CD4-positive, alpha-beta T cell treated with Interleukin-6 at 100 ng/mL for 8 hours (primary cell): ENCODE measurements at regions not wholly inside any gene's neighbourhood (a gene's known extent, or its start where the extent isn't known, plus 50 kb on each side); places are given as distances from the start of the nearest gene placed in this dataset.

Source experiments
- DNase-seq: peaks from one replicate; pipeline ENCODE4 v3.0.0-alpha.2; 2020; ENCODE audit warnings: mixed read lengths, low spot score

DNA sequence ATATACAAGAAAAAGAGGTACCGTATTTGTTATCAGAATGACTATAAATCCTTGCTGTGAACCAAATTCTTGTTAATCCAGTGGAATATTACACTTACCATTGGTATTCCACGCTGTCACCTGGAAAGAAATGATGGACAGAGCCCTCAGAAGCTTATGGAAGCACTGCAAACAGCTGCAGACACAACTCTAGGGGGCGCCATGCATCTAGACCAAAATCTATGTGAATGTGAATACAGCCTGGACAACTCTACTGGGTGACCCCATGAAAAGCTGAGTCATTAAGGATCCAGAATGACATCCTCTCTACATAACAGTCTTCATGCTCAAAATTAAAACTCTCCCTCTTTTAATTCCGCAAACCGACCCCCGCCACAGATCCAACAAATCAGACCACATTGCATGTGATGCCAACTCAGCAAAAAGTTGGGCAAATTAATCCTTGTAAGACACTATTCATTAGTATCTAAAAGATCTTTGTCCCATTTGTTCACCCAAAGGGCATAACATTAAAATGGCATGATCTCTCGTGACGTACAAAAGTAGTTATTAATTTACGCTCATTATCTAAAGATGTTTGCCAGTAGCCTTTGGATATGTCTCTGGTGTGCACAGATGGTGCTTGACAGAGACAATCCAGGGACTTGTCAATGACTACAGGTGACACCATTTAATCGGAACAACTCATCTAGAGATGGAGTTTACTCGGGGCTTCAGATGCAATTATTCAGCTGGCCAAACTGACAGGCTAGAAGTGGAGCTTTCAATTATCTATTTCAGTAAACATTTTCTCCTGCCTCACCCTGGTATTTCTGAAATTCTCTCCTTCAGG is 552.7 kb upstream of the PSMD7 start:
- DNase-seq, result no peak

DNA sequence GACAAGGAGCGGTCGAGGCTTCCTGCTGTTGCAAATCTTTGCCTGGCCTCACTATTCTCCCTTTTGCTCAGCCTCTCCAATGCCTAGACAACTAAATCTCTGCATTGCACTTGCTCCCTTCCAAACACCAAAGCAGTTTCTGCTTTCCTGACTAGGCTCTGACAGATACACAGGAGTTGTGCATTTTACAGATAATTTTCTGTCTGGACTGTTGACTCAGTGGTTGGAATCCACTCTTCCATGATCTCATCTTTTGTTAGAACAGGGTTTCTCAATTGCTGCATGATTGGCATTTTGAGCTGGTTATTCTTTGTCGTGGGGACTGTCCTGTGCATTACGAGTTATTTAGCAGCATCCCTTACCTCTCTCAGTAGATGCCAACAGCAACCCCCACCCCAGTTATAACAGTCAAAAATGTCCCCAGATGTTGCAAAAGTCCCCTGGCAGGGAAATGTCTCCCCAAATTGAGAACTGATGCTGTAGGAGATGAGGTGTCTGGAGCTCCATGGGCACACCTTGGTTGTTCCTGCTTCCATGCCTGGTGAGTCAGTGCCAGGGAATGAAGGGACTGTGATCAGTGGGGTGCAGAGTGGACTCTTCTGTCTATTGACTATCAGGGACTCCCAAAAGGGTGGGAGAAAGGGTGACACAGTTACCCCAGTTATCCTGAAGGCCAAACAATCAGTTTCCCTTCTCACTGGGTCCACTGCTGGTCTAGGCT is 557.4 kb upstream of the PSMD7 start:
- DNase-seq, result no peak

DNA sequence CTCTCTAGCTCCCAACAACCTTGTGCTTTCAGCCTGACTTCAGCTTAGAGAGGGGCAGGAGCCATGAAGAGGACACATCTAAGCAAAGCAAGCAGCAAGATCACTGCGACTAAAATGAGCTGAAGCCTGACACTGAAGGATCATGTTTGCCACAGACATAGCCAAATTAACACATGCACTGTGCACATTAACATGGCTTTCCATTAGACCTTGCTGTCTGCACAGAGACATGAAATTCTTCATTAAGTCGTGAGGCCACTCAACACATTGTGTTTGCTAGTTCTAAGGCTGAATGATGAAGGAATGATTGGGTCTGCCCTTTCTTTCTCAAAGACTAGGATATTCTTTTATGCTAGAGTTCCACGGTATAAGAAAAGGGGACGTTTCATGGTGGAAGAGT is 558.3 kb upstream of the PSMD7 start:
- no peak for DNase-seq

DNA sequence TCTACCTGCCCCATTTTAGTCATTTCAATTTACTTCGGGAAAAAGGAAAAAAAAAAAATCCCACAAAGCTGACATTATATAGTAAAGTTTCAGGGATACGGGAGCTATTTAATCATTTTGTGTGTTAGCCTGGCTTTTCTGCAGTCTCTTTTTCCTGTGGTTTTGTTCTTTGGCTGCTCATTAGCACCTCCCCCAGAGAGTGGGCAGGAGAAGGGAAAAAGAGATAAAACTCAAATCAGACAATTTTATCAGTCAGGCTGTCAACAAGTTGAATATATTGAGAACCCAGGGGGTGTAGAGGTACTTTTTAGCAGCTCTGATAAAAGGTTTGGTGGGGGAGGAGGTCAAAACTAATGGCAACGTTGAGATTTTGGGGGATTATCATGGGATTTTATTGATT is 559.0 kb upstream of the PSMD7 start:
- DNase-seq, result no peak

DNA sequence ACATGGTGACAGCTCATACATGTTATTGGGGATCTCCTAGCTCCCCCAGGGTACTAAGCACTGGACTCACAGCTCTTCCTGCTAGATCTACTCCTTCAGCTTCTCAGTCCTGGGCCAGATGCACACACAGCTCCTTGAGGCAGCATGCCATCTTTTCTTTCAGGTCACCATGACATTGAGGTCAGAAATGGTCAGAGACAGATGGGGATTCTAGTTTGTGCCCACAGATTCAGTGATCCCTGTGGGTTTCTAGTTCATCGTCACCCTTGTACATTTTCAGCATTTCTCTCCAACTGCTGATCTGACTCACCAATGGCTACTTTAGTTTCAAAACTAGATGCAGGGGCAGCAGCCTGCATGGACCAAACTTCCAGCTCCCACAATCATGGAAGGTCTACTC is 560.7 kb upstream of the PSMD7 start:
- DNase-seq, result no peak

DNA sequence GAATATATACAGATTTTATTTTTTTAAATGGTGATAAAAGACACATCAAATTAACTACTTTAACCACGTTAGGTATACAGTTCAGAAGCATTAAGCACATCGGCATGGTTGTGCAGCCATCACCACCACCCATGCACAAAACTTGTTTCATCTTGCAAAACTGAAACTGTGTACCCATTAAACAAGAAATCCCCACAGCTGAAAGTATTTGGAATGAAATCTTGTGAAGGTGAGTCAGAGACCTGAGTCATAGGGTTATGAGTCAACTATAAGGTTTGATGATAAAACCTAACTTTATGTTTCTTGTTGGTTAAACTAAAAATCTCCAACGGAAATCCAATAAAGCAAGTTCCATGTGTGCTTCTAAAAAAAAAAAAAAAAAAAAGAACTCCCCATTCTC is 561.6 kb upstream of the PSMD7 start:
- DNase-seq, result no peak

DNA sequence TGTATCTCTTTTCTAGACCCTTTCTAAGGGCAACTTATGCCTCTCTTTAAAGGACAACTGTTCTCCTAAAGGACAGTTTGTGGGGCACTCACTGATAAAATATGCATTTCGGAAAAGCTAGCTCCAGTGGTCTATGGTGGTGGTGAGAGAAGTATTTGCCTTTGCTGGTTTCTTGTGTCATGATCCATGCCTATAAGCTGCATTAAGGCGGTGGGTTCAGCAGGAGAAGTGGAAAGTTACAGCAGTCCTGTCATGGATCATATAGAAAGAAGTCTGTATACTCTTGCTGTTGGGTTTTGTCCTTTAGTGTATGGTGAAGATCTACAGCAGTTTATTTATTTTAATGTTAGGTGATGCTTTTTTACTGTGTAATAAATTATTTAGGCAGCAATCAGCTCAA is 563.9 kb upstream of the PSMD7 start:
- DNase-seq, result no peak

DNA sequence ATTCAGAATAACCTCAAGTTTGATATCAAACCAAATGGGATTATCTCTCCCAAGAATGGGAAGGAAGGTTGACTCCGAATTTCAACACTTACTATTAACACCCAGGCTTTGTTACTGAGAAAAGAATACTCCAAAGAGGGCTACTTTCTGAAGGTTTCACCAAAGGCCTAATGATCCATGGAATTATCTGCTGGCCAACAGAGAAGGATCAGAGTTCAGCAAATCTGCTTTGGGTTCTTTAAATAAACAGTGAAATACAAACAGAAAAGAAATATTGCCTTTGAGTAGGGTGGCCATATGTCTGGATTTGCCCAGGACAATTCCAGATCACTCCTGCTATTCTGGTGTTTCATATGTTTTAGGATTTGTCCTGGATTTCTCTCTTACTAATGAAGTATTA is 564.5 kb upstream of the PSMD7 start:
- no peak for DNase-seq

DNA sequence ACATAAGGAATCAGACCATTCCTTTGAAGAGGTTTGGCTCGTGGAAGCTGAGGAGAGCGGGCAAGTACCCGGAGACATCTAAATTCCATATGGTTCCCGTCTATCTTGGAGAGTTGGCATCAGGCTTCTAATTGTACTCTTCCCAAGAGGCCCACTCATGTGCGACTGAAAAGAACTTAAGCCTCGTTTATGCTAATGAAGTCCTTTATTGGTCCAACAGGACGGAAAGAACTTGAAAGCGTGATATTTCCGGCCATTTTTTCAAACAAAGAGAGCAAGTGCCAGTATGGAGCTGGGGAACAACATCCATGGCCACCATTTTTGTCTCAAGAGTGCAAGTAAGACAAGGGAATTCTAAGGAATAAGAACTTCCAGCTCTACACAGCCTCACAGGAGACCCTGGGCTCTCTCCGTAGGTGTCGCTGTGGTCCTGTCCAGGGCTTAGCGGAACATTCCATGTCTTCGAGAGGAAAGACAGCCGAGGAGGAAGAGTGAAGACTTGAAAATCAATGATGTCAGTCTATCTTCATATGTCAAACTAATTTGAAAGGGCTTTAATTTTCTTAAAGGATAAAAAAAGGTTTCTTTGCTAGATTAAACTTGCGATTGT is 566.0 kb upstream of the PSMD7 start:
- no peak for DNase-seq

DNA sequence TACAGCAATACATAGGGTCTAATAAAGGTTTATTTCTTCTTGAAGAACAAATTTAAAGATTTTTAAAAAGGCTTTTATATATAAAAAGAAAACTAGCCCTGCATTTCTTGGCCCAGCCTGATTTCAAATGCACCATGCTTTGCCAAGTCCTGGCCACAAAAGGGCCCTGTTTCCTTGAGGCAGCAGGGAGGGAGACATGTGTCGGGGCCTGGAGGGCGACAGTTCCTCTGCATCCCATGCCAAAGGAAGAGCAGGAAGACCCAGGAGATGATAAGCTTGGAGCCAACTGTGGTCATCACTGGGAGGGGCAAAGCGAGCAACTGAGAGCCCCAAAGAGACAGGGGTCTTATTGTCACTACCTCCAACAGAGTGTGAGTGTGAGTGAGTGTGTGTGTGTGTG is 571.5 kb upstream of the PSMD7 start:
- no peak for DNase-seq

DNA sequence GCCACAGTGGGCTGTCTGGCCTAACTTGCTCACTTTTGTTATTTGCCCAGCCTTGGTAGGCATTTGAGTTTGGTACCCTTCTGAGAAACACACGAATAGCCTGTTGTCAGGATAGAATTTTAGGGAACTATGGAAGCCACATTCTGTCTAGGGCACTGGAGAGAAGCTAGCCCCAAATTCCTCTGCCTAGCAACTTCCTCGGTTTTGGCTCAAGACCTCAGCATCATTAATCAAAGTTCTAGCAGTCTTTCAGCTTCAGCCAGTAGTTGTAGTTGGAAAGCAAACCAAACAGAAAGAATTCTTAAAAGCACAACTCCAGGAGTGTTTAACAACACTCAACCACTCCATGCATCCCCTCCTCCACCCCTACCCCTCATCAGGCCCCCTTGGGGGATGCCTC is 572.1 kb upstream of the PSMD7 start:
- DNase-seq, result no peak

DNA sequence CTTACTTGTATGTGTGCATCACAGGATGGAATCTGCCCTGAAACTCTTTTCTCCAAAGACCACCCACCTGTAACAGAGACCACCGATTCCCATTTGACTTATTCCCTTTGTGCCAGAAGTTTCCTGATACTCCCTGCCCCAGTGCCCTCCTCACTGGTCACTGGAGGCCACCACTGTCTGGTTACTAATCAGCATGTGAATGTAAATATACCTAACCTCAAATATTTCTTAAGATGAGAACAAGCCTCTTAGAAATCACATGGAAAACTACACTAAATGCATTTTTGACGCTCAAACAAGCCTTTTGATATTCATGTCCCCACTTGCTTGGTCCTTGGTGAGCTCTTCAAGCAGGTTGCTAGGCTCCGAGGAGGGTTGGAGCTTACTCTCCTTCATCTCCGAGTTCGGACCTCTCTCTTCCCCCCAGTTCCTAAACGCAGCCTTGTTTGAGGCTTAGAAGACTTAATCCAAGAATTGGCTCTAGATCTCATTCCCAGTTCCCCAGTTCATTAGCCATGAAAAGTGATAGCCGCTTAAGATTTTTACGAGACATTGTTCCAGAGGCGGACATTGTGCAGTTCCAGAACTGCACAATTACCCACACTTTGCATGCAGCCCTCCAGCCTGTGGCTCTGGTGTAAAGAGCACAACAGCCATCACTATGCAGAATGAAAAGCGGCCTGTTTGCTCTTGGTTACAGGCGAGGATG is 579.2 kb upstream of the PSMD7 start:
- DNase-seq, result no peak

DNA sequence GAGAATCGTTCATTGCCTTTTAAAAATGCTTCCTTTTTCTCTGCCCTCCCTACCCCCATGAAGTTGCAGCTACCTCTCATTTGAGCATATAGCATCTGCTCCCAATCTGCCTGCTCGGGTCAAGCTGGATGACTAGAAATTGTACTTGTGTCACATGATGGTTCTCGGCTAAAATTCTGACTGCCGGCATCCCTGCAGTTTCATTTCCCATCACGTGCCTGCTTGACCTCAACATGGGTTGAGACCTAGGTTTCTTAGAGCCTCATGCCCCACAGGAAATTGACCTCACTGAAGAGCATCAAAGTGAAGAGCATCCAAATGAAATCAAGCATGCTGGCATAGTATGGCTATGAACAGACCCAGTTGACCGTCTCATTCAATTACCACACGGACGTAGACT is 581.6 kb upstream of the PSMD7 start:
- DNase-seq, result no peak

DNA sequence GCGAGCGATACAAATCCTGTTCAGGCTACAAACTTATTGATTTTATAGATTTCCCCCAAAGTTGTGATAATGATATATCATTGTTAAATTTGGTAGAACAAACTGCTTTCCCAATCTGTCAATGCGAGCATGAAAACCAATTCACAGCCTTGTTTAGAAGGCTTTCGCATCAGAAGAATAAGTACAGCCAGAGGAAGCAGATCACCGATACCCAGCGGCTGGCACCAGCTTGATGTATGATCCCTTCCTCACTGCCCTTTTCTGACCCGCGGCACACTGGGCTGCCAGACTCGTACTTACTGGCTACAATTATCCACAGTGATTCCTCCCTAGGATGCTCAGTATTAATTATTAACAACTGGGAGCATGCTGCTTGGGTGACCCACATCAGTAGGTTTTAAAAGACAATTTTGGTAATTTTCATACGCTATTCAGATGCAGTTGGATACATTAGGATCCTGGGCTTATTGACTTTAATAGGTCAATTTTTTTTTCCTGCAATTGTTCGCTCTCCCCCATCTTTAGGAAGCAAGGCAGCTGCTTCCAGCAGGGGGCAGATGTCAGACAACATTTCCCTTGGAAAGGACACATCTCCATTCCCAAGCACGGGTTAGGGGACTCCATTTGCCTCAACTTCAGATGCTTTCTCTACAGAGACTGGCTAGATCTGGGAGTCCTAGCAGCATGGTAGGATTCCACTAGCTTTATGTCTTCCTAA is 582.7 kb upstream of the PSMD7 start:
- DNase-seq, result no peak

DNA sequence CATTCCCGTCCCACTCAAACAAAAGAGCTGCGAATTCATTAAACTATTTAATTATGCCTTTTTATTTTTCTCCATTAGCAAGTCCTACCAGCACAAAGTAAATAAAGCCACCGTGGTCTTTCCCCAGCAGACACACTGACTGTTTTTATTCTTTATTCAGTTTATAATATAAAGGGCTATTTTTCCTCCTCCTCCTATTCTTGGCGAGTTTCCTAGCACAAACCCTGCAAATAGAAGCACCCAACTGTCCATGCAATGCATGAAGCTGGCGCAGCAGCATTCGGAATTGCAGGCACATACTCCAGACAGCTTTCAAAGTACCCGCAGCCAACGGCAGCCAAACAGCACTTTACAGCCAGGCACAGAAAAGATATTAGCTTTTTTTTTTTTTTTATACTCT is 583.4 kb upstream of the PSMD7 start:
- DNase-seq, result no peak

DNA sequence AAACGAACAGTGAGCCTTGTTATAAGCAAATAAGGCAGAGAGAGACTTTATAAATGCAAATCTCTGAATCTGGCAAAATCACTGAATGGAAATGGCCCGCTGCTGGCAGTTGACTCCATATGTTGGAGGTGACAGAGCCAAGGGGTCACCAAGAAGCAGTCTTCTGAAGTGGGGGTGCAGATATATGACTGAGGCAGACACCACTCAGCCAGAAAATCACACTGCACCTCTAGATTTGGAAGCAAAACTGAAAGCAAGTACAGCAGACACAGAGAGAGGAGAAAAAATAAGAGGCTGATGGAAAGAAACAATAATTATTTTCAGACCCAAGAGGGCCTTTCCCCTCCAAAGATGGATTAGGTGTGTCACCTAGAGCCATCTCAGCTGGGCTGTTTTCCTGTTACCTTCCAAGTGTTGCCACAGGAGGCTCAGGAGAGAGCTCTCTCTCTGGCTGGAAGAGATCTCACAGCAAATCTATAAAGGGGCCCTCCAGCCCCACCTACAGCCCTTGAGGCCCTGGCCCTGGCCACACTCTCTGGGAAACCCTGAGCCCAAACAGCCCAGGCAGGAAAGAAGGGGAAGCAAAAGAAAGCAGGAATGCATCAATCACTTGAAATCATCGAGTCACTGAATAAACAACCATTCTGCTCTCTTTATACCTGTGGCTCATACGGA is 585.1 kb upstream of the PSMD7 start:
- DNase-seq, result no peak

DNA sequence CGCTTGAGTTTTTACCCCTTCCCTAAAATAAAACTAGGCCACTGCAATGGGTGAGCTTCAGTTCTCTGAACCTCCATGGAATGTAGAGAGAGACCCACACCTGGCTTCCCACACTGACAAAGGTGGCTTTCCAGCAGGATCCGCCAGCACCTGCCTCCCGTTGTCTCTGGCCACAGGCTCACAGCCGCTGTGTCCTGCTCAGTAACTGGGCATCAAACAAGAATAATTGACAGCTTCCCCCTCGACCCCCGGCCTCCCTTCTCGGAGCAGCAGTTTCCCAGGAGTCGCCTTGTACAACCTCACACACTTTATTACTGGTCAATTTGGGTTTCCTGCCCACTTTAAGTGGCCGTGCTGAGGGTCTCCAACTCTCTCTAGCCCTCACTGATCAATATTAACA is 586.1 kb upstream of the PSMD7 start:
- no peak for DNase-seq

DNA sequence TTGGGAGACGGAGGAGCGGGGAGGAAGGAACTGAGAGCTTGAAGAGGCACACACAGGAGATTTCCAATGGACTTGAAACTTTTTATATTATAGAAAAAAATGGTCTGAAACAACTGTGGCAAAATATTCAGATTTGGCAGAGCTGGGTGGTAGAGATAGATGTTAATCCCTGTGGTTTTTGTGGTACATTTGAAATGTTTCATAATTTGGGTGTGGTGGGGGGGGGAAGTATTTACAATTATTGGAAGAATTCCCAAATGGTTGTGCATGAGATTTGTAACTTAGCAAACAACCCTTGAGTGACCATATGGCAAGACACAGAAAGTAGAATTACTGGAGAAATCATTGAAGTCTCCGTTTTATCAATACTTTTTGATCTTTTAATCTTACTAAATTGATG is 588.8 kb upstream of the PSMD7 start:
- no peak for DNase-seq

DNA sequence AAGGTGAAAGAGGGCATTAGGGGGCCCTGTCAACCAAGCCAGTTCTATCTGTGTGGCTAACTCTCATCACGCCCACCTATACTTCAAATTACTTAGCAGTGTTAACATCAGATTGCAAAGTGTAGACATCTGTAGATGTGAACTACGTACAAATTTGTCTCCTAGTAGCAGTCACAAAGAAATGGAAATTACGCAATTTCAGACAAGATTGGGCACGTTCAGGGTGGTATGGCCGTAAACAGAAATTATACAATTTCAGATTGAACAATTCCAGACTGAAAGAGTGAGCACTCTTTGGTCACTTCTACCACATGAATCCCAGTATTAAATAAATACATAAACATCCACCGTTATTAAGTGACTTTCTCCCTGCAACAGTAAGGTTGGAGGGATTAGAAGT is 592.7 kb upstream of the PSMD7 start:
- DNase-seq, result no peak

DNA sequence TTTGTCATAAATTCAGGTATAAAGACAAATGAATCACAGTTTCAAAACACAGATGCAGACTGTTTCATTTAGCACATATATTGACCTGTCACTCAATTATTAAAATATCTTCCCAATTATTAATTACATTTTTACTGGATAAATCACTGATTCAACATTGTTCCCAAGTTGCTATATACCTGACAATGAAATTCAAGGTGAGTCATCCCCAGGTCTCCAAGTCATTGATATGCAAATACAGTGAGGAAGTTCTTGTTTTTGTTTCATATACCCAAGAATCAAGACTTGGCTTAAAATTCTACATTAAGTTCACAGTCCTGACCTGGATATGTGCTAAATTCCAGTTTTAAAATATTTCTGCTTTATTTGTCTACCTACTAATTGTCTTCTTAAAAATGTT is 599.3 kb upstream of the PSMD7 start:
- DNase-seq, result no peak

DNA sequence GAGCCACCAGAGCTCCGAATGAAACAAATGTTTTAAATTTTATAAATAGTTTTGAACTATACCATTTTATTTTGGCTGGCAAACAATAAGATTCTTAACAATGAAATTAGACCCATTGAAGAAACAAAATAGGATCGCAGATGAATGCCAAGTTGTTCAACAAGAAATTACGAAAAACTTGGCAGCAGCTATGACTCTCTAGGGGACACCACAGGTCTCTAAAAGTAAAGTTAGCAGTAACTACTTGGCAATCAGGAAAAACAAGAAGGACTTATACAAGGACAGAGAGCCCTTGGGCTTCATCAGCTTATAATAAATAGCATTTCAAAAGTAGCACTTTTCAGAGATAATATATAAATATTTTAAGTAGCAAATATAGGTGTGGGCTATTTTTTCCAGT is 603.8 kb upstream of the PSMD7 start:
- no peak for DNase-seq

DNA sequence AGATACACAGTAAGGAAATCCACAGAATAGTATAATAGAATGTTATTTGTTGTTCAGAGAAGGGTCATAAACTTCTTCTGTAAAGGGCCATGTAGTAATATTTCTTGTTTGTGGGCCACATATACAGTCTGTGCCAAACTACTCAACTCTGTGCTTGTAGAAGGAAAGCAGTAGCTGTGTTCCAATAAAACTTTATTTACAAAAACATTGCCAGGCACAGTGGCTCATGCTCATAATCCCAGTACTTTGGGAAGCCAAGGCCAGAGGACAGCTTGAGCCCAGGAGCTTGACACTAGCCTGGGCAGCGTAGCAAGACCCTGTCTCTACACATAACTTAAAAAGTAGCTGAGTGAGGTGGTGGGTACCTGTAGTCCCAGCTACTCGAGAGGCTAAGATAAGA is 612.8 kb upstream of the PSMD7 start:
- no peak for DNase-seq
